Right hindlimb (tissue), 1 donor: ENCODE measurements at regions not wholly inside any gene's neighbourhood (a gene's known extent, or its start where the extent isn't known, plus 50 kb on each side); places are given as distances from the start of the nearest gene placed in this dataset.
"Not testable (repeated sequence)": the region's sequence is repeated elsewhere in the genome, so short reads cannot be mapped to it uniquely, and the experiment has no call there.

ENCODE experiments used
- DNase-seq: peaks from one replicate; pipeline ENCODE4 v3.0.0-alpha.2; 2018

DNA sequence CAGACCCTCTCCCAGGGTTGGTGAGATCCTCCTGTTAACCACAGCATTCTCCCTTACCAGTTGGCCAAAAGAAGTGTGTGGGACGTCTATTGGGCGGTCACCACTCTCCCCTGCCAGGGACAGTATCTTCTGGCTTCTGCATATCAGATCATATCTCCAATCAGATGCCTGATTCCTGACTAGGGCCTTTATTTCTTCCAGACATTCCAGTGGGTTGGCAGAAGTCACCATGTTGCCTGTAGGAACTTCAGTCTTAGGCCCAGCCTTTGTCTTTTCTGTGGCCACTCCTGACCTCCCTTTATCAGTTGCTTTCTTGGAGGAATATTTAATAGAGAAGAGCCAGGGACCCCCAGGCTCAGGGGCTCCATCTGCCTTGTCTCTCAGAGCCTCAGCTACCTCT, 130.4 kb upstream of the F3 start:
- DNase-seq = no peak

DNA sequence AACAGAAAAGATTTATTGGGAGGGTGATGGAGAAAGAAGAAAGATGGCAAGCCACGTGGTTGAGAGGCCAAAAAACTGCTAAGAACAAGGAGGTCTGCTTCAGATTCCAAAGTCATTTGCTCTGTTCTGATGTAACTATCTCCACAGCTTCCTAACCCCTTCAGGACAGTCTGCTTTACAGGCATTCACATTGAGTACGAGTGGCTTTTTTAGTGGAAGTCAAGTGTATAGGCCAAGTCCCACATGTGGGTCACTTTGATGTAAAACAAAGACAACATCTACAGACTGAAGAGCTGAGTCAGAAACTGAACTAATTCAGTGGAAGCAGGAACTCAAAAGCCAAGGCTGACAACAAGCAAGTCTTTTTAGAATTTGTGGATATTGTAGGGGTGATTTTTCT, 128.7 kb upstream of the F3 start:
- no peak for DNase-seq

DNA sequence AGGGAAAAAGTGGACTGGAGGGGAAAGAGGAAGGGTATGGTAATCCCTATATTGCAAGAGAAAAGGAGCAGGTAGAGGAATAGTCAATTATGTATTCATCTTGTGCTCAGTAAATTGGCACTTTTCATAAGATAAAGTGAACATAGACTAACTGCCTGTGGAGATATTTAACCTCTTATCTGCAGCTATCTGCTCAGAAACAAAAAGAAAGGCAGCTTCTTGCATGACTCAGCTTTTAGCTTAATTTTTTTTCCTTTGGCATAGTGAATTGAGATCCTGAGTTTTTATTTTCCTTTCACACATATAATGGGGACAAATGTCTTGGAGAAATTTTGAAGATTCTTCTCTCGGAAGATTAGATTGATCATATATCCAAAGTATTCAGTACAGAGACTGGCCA, 127.6 kb upstream of the F3 start:
- no peak for DNase-seq

DNA sequence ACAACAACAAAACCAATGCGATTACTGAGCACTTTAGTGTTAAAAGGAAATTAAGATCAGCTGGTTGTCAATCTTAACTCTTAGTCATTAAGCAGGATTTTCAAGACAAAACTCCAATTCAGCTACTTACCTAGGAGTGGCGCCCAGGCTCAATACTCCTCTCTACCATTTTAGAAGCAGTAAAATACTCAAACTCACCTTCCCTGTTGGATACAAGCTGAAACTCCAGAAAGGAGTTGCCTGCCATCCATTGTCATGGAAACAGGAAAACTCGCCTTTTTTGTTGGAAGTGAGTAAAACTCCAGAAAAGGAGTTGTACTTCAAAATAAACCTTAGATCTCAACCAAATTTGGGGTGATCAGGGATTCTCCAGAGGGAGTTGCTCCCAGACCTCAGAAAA, 127.0 kb upstream of the F3 start:
- DNase-seq = no peak

DNA sequence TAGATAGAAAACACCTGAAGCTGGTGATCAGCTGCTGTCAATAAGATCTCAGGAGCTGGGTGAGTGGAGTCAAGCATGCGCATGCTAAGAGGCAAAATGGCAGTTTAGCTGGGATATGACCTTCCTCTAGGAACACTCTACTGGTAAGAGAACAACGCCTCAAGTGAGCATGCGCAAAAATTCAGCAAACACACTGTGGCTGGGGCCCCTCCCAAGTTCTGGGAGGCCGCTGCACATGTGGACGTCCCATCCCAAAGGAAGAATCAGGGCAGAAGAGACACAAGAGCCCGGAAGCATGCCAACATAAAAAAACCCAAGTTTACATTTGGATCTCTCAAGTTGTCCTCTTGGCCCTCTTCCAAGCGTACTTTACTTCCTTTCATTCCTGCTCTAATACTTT, 126.3 kb upstream of the F3 start:
- no peak for DNase-seq

DNA sequence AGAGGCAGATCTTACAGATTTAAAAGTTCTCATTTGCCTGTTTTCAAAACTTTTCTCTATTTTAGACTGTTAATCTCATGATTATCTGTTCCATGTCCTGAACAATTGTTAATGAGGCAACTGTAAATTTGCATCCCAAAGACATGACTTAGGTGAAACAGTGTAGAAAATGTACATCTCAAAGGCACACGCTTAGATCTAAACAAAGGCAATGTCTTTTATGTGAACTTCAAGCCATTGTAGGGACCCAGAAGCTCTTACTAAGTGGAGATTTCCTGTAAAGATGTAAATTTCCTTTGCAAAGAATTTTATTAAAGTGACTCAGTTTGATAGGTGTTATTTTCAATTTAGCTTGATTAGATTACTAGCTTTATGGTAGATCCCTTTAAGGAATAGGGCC, 125.2 kb upstream of the F3 start:
- no peak for DNase-seq

DNA sequence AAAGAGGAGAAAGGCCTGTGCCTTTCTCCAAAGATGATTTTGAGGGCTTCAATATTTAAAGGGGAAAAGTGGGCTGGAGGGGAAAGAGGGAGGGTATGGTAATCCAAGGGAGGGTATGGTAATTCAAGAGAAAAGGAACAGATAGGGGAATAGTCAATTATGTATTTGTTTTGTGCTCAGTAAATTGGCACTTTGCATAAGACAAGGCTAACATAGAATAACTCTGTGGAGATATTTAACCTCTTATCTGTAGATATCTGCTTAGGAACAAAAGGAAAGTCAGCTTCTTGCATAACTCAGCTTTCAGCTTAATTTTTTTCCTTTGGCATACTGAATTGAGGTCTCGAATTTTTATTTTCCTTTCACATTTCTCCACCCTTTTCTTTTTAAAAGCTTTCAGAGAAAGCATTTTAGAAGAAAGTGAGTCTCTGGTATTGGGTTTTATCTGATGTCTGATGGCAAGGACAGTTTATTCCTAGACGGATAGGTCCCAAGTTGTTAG, 119.9 kb upstream of the F3 start:
- DNase-seq = no peak

DNA sequence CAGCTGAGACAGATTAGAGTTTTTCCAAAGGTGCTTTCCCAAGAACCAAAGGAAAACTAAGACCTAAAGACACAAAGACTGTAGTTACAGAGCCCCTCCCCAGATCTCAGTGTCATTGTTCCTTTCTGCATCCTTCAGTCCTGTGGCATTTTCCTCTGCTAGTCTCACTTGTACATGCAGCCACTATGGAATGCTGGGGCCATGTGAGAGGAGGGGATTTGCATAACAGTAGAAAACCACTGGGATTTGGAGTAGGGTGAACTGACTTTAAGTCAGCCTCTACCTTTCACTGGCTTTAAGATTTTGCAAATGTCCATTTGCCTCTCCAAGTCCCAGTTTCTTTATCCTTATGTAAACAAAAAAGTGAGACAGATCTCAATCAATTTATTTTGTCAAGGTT, 119.4 kb upstream of the F3 start:
- no peak for DNase-seq

DNA sequence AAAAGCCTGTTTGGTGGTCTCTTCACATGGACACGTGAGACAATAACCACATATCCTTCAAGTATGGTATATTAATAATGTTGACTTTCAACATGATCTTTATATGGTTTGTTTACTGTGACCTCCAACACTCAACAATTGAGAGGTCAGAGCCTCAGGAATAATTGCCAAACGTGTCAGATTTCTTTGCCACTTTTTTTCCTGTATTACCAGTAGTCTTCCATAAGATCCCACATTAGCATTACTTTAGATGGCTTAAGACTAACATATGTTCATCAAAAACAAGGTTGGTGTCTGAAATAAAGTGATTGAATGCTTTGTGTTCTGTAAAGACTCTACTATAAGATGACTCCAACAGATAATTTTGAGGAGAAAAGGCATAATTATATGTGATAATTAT, 118.7 kb upstream of the F3 start:
- no peak for DNase-seq

DNA sequence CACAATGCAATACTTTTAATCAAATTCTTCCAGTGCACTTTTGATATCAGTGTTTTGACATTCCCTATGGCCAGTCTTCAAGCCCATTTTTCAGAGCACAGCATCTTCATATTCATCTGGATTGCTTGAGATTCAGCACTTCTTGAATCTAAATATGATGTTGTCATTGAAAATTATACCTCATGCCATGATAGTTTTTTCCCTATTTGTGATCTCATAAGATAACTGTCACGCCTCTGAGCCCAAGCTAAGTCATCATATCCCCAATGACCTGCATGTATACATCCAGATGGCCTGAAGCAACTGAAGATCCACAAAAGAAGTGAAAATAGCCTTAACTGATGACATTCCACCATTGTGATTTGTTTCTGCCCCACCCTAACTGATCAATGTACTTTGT, 117.6 kb upstream of the F3 start:
- not testable (repeated sequence) for DNase-seq

DNA sequence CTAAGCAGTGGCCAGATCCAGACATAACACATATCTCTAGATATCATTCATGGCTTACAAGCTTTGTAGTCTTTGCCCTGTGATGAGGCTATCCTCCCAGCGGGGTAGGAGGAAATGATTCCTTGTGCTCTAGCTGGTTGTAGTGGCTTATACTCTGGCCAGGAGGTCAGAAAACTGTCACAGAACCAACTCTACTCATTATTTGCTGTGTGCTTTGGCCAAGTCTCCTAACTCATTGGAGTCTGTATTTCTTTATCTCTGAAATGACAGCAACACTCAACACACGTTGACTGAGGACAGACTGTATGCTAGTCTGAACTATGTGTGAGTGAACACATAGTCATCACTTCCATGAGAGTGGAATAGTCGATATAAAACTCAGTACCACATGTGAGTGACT, 116.7 kb upstream of the F3 start:
- no peak for DNase-seq

DNA sequence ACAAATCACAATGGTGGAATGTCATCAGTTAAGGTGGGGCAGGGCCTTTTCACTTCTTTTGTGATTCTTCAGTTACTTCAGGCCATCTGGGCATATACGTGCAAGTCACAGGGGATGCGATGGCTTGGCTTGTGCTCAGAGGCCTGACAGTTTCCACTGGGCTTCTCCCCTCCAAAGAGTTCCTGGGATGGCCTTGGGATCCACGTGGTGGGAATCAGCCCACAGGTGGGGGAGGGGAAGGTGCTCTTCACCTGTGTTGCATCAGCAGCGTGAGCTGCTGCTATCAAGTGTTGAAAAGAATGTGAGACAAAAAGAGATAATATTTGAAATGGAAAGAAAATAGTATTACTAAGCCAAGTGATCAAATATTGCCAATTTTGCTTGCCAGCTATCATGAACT, 116.2 kb upstream of the F3 start:
- not testable (repeated sequence) for DNase-seq

DNA sequence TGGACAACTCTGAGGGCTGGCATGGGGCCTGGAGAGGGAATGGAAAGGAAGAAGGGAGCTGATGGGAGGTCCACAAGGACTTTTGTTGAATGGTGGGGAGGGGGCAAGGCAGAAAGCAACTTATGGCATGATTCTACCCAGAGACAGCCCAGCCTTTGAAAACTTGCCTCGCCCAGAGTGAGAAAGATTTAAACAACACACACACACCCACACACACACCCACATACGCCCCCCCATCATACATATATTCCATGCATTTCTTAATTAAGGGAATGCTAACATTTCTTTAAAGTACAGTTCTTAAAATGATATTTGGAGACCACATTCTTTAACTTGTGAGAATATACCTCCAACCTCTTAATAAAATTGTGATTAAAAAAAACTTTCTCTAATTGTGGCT, 115.4 kb upstream of the F3 start:
- DNase-seq = no peak

DNA sequence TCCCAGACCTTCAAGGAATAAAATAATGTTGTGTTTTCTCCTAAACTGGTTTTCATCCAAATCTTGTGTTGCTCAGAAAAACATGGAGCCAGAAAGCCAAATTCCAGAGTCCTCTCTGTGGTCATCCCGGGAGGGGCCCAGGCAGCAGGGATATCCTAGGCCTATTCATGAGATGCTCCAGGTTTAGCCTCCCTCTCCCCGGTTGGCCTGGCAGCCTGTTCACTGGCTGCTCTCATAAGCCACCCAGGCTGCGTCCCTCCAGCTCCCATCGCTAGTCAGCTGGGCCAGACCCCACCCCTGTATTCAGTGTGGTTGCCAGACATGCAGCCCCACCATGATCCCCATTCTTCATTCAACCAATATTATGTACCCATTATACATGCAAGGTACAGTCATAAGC, 113.4 kb upstream of the F3 start:
- no peak for DNase-seq

DNA sequence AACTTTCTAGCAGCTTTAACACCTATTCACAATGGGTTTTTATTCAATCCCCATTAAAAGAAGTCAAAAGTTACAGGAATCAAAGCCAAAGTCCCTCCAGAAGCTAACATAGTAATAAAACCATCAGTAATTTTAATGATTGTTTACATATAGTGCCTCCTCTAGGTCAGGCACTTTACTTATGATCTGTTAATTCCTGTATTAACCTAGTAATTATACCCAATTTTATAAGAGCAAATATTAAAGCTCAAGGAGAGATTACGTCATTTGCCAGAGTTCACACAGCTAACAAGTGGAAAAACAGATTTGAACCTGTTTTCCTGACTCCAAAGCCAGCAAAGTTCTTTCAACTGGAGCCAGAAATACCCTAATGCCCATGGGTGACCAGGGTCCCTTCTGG, 112.9 kb upstream of the F3 start:
- DNase-seq = no peak

DNA sequence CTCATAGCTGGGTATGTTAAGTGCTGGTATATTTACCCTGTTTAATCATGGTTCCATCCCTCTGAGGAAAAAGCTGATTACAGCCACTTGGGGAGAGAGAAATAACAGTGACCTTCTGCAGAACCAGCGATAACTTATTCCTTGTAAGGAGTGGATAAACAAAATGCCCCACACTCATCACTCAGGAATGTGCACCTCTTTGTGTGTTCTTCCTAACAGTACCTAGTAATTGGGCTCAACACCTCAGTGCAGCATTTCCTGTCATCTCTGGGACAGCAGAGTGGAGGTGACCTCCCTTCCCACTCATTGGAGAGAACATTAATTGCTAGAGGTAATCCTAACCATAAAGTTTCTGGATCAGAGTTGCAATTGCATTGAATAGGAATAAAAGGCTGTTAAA, 112.5 kb upstream of the F3 start:
- DNase-seq = no peak

DNA sequence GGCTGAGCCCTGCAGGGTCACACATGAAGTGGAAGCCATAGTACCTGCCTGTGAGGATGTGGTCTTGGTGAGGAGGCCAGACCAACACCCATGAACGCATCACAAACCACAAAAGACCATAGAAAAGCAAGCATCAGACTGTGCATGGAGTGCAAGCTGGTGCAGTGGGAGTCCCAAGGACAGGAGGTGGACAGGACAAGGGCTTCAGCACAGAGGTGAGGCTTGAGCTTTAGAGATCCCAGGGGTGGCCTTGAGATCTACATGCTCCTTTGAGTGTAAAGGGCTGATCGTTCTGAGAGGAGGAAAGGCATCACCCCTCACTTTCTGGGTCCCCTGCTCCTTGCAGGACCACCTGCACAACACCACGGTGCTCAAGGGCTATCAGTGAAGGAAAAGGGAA, 111.9 kb upstream of the F3 start:
- no peak for DNase-seq

DNA sequence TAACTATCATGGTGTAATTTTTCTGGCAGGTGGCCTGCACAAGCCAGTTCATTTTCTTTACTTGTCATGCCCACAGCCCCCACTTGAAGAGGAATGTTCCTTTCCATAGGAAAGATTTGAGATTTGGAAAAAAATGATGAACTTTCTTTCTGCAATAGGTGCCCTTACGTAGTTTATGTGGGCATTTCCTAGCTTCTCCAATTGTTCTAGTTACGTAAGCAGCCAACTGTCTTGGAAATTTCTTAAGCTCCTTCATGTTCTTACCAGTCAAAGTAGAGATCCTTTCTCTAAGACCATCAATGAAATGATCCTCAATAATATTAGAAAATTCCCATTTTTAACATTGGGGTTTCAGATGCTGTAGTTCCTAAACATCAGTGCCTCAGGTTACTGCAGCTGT, 109.5 kb upstream of the F3 start:
- DNase-seq = no peak

DNA sequence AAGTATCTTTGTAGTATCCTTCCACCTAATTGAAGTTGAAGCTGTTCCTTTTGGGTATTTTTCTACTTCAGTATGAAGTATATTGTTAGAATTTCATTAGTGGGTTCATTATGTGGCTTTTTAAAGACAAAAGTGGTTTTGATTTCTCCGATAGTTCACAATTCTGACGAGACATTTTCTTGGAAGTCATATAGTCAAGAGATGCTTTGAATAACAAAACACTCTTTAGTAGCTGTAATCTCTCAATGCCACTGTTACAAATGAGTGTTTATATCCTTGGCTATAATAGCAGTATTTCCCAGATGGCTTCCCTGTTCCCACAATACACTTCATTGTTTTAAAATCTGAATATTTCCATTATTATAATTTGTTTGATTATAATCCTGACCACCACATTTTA, 108.7 kb upstream of the F3 start:
- DNase-seq = no peak

DNA sequence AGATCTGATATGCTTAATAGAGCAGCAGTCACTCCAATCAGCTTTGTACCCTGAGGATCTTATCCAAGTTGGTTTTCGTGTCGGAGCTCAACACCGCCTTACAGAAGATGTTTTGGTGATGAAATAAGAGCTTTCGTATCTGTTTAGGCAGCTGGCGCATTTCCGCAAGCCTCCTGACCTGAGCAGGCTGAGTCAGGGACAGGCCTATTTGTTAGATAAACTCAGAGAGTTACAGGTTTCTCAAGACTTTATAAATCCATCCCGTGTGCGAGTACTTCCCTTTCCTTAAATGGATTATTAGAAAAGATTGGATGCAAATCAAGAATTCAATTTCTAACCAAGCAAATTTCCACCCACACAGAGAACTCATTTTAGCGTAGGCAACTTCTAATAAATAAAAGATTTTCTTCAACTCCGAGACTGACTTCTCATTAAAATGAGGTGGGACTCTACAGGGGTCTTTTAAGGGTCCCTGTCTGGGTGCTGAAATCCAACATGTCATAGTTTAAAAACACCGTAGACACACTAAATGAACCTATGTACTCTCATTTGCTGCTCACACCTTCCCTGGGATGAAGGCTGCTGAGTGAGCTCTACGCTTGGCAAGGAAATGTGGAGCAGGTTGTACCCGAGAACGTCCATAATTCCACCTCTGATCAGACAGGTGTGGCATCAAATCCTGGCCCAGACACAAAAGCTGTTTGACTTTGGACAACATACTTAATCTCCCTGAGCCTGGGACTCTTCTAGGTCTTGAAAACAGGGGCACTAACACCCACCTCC, 106.9 kb upstream of the F3 start:
- DNase-seq = no peak

DNA sequence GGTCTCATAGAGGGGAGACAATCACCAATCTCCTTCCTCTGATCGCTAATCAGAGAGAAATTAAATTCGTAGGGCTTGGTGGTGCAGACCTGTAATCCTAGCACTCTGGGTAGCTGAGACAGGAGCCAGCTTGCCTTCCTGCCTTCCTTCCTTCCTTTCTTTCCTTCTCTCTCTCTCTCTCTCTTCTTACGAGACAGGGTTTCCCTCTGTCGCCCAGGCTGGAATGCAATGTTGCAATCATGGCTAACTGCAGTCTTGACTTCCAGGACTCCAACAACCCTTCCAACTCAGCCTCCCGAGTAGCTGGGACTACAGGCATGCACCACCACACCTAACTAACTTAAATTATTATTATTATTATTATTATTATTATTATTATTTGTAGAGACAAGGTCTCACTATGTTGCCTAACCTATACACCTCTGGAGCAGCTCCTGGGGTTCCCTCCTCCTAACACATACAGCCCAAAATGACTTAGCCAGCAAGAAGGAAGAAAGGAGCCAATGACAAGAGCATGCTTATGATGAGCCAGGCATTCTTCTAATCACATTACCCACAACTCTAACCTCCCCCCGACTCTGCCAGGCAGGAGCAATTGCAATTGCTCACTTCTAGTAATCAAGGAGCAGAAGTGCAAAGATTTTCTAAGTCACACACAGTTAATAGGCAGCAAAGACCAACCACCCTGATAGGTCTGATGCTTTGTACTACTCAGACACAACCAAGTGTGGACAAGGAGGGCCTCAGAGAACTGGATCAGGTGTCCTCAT, 105.4 kb upstream of the F3 start:
- no peak for DNase-seq

DNA sequence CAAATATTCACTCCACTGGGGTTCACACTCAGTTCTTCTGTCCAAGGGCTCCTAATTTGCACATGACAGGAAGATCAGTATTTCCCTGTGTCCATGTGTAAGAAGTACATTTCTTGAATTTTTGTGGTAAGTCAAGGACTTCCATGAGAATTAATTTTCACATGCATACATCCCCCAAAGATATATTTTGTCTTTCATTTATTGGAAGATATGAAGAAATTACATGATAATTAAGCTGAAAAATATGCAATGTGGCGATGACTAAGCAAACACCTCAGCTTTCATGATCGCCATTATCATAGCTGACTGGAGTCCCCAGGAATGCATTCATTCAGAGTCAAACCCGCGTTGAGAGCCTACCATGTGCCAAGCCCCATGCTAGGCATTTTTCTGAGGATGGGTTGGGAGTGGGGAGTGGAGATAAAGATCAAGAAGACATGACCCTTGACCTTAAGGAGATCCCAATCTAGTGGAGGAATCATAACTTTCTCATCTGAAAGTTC, 104.6 kb upstream of the F3 start:
- DNase-seq = no peak

DNA sequence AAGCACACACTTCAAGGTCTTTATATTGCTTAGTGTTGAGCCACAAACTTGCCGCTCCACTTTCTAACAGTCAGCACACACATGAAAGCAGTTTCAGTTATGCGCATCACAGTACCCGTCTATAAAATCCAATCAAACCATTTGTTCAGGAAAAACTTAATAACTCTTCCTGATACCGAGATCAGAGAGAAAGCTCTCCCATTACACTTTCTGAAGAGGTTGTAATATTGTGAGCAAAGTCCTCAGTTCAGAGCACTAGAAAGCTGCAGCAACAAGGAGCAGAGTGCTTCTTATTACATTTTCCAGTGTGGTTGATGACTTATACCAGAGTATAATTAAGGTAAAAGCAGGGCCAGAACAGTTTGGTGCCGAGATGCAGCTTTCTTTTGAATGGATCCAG, 102.8 kb upstream of the F3 start:
- no peak for DNase-seq

DNA sequence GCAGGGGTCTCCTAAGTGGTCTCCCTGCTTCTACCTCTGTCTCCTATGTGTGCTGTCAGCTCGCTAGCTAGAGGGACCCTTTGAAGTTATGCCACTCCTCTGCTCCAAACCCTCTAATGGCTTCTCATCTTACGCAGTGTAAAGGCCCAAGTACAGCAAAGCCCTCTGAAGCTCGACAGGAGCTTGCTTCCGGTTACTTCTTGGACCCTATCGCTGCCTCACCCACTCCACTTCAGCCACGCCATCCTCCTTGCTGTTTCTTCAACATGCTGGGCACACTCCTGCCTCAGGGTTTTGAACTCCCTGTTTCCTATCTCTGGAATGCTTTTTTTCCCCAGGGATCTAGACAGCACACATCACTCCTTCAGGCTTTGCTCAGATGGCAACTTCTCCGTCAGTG, 102.3 kb upstream of the F3 start:
- DNase-seq = no peak
